HepG2 (cell line): ENCODE measurements at regions not wholly inside any gene's neighbourhood (a gene's known extent, or its start where the extent isn't known, plus 50 kb on each side); places are given as distances from the start of the nearest gene placed in this dataset.
A peak's percentile ranks its signal among the peaks of the same experiment; 100 is the strongest.

Source experiments
- ARID2 ChIP-seq: sonication (generic); formaldehyde crosslinking; IDR thresholded peaks from 2 replicates; pipeline ENCODE4 v1.8.1; 2022; ENCODE audit warnings: mild to moderate bottlenecking, missing genetic modification reagents, borderline replicate concordance
- ARID5B ChIP-seq: IDR thresholded peaks from 2 replicates; pipeline ENCODE4 v1.4.0; 2020; ENCODE audit warnings: mild to moderate bottlenecking, missing genetic modification reagents
- ARNT ChIP-seq: fragments of 450-650 bp; IDR thresholded peaks from 2 replicates; pipeline ENCODE4 v1.6.1; 2017
- DPF2 ChIP-seq: sonication (generic); formaldehyde crosslinking; IDR thresholded peaks from 2 replicates; pipeline ENCODE4 v1.4.0; 2020; ENCODE audit warnings: mild to moderate bottlenecking, low read depth, missing genetic modification reagents, borderline replicate concordance
- FOSL1 ChIP-seq: sonication (generic); formaldehyde crosslinking; IDR thresholded peaks from 2 replicates; pipeline ENCODE4 v1.9.0; 2021; ENCODE audit warnings: missing genetic modification reagents, borderline replicate concordance
- GFI1 ChIP-seq: sonication (generic); formaldehyde crosslinking; IDR thresholded peaks from 2 replicates; pipeline ENCODE4 v1.5.0; 2020; ENCODE audit warnings: missing genetic modification reagents, mild to moderate bottlenecking, borderline replicate concordance
- HNRNPK ChIP-seq: fragments of 200-400 bp; formaldehyde crosslinking; IDR thresholded peaks from 2 replicates; pipeline ENCODE4 v1.6.1; 2018; ENCODE audit warnings: low read length, low read depth, moderate library complexity, mild to moderate bottlenecking; ENCODE audit not compliant: poor library complexity, severe bottlenecking
- KLF16 ChIP-seq, 2 experiments: sonication (generic) in 1 of 2; formaldehyde crosslinking in 1 of 2; IDR thresholded peaks; 2 replicates each; pipeline versions ENCODE4 v1.6.1 to v1.8.0; 2016 to 2023; ENCODE audit warnings: missing genetic modification reagents in 2 of 2, missing compliant biosample characterization in 1 of 2
- MATR3 ChIP-seq: sonication (generic); formaldehyde crosslinking; IDR thresholded peaks from 2 replicates; pipeline ENCODE4 v1.4.0; 2020; ENCODE audit warnings: missing genetic modification reagents
- MXI1 ChIP-seq: IDR thresholded peaks from 3 replicates; pipeline ENCODE4 v1.6.1; 2012; ENCODE audit warnings: low read depth, low read length, inconsistent platforms, borderline replicate concordance
- PCBP2 ChIP-seq: fragments of 200-400 bp; formaldehyde crosslinking; optimal IDR thresholded peaks from 2 replicates; pipeline ENCODE3; 2018; ENCODE audit warnings: low read length, low read depth; ENCODE audit not compliant: poor library complexity, severe bottlenecking
- SIX1 ChIP-seq: sonication (generic); formaldehyde crosslinking; IDR thresholded peaks from 2 replicates; pipeline ENCODE4 v1.4.0; 2020; ENCODE audit warnings: missing genetic modification reagents, borderline replicate concordance
- TAF1 ChIP-seq: sonication (generic); formaldehyde crosslinking; IDR thresholded peaks from 2 replicates; pipeline ENCODE4 v1.4.0; 2020; ENCODE audit warnings: missing genetic modification reagents
- TIGD3 ChIP-seq: sonication (generic); formaldehyde crosslinking; IDR thresholded peaks from 2 replicates; pipeline ENCODE4 v1.5.1; 2020; ENCODE audit warnings: mild to moderate bottlenecking, missing genetic modification reagents, borderline replicate concordance
- ZNF10 ChIP-seq: sonication (generic); formaldehyde crosslinking; IDR thresholded peaks from 2 replicates; pipeline ENCODE4 v1.4.0; 2020; ENCODE audit warnings: mild to moderate bottlenecking, low read depth, missing genetic modification reagents, borderline replicate concordance
- ZNF235 ChIP-seq: sonication (generic); formaldehyde crosslinking; IDR thresholded peaks from 2 replicates; pipeline ENCODE4 v1.8.1; 2023; ENCODE audit warnings: mild to moderate bottlenecking, missing genetic modification reagents, borderline replicate concordance
- ZNF264 ChIP-seq: sonication (generic); formaldehyde crosslinking; IDR thresholded peaks from 2 replicates; pipeline ENCODE4 v1.4.0; 2020; ENCODE audit warnings: missing genetic modification reagents
- ZNF687 ChIP-seq: sonication (generic); formaldehyde crosslinking; IDR thresholded peaks from 2 replicates; pipeline ENCODE4 v1.5.1; 2020; ENCODE audit warnings: mild to moderate bottlenecking, missing genetic modification reagents, moderate library complexity

- no peak for TF ChIP-seq TAF1 (CRISPR knock-in tag)
- TF ChIP-seq ARID5B: peak; percentile 95
- no peak; the same call in 2 of the 3 replicates for TF ChIP-seq MXI1
- TF ChIP-seq FOSL1 (CRISPR knock-in tag): no peak
- TF ChIP-seq TIGD3 (CRISPR knock-in tag): no peak
- peak; percentile 59 for TF ChIP-seq GFI1
- TF ChIP-seq ZNF10 (CRISPR knock-in tag): no peak
- TF ChIP-seq MATR3 (CRISPR knock-in tag): no peak
- peak; percentile 75; the same call in 1 of the 2 replicates for TF ChIP-seq ZNF264 (CRISPR knock-in tag)
- TF ChIP-seq ARID2 (CRISPR knock-in tag): no peak
- TF ChIP-seq ARNT: no peak
- TF ChIP-seq SIX1 (CRISPR knock-in tag): no peak
- no peak for TF ChIP-seq PCBP2
- TF ChIP-seq DPF2: peak; percentile 77; the same call in 1 of the 2 replicates
- peak in 1 of 2 experiments; percentile 57; a peak in 1 of 4 replicates for TF ChIP-seq KLF16 (CRISPR knock-in tag; IDR thresholded peaks at IDR 0.05)
- no peak for TF ChIP-seq HNRNPK
- no peak for TF ChIP-seq ZNF687 (CRISPR knock-in tag)
- no peak for TF ChIP-seq ZNF235 (CRISPR knock-in tag)
Observed at GRCh38 chr9:89993678-89994630, 389.1 kb downstream of the GADD45G start (continued).
